BLaER1 (cell line): ENCODE measurements at regions not wholly inside any gene's neighbourhood (a gene's known extent, or its start where the extent isn't known, plus 50 kb on each side); places are given as distances from the start of the nearest gene placed in this dataset.

Experiments used
- H3K27ac ChIP-seq: shearing (Covaris generic); formaldehyde crosslinking; 2 replicates; pipeline ENCODE4 v1.8.1; 2022
- H3K27me3 ChIP-seq: shearing (Covaris generic); formaldehyde crosslinking; 2 replicates; pipeline ENCODE4 v1.8.1; 2022
- H3K36me3 ChIP-seq: shearing (Covaris generic); formaldehyde crosslinking; 2 replicates; pipeline ENCODE4 v1.8.1; 2022
- H3K4me1 ChIP-seq: shearing (Covaris generic); formaldehyde crosslinking; 2 replicates; pipeline ENCODE4 v1.8.1; 2022
- H3K4me2 ChIP-seq: shearing (Covaris generic); formaldehyde crosslinking; 2 replicates; pipeline ENCODE4 v1.8.1; 2022
- H3K4me3 ChIP-seq: shearing (Covaris generic); formaldehyde crosslinking; 2 replicates; pipeline ENCODE4 v1.8.1; 2022
- H3K9ac ChIP-seq: shearing (Covaris generic); formaldehyde crosslinking; 2 replicates; pipeline ENCODE4 v1.8.1; 2022
- H3K9me3 ChIP-seq: shearing (Covaris generic); formaldehyde crosslinking; 2 replicates; pipeline ENCODE4 v1.8.1; 2022
- H4K20me1 ChIP-seq: shearing (Covaris generic); formaldehyde crosslinking; 2 replicates; pipeline ENCODE4 v1.8.1; 2022
- Cebpa-rat ChIP-seq: shearing (Covaris generic); IDR thresholded peaks from 2 replicates; pipeline ENCODE4 v1.8.1; 2022

GRCh38 chr13:44092078-44092970 lies 212.6 kb downstream of the LACC1 start:
- H3K4me2 ChIP-seq: no peak overlapping the region
- no peak overlapping the region for H3K4me3 ChIP-seq
- H3K9me3 ChIP-seq: peaks cover 8% of the 10 kb centered on the region; the same call in 1 of the 2 replicates
- H4K20me1 ChIP-seq: no peaks in the 10 kb centered on the region
- no peak overlapping the region for H3K9ac ChIP-seq
- H3K36me3 ChIP-seq: no peaks in the 10 kb centered on the region
- 0 out of 2 replicates have a peak, but pooled peaks cover 8% of the 10 kb centered on the region for H3K4me1 ChIP-seq
- no peak overlapping the region for H3K27ac ChIP-seq
- no peak for TF ChIP-seq Cebpa-rat
- no peaks in the 10 kb centered on the region for H3K27me3 ChIP-seq

DNA sequence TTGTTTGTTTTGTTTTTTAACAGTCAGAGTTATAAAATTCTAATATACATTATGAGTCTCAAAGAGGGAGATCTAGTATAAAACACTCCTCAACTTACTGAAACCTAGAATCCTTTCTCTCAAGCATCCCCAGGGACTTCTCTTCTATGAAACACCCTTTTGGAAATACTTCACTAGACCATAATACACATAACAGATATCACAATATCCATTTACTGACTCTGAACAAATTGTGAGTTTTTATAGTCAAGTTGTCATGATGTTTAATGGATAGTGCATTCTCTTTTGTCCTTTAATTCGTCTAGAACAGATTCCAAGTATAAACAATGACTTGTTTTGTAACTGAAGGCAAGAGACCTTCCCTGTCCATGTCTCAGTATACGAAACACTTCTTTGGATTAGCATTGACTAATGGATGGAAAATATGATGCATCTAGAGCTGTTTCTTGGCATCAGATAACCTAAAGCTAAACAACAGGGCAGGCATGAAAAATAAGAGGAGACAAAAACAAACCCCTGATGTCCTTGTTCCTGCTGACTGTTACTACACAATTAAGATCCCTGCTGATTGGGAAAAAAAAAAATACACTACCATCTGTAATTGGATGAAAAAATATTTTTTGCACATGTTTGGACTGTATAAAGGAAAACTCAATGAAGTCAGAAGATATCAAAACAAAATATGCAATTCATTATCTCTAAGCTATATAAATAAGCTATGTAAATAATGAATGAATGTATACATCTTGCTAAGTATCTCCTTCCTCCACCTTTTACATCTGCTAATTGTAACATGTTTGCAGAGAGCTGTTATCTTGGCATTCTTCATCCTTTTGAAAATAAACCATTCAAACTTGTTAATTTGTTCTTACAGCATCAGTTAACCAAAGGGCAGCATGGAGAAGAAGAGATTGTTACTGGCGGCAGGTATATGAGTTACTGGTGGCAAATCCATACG lies 214.2 kb downstream of the LACC1 start:
- no peak for TF ChIP-seq Cebpa-rat
- no peaks in the 10 kb centered on the region for H4K20me1 ChIP-seq
- H3K4me1 ChIP-seq: 0 out of 2 replicates have a peak, but pooled peaks cover 7% of the 10 kb centered on the region
- no peak overlapping the region for H3K4me2 ChIP-seq
- H3K27ac ChIP-seq: no peak overlapping the region
- H3K27me3 ChIP-seq: no peaks in the 10 kb centered on the region
- H3K9ac ChIP-seq: no peak overlapping the region
- H3K36me3 ChIP-seq: no peaks in the 10 kb centered on the region
- H3K4me3 ChIP-seq: no peak overlapping the region
- H3K9me3 ChIP-seq: peaks cover 8% of the 10 kb centered on the region; the same call in 1 of the 2 replicates

DNA sequence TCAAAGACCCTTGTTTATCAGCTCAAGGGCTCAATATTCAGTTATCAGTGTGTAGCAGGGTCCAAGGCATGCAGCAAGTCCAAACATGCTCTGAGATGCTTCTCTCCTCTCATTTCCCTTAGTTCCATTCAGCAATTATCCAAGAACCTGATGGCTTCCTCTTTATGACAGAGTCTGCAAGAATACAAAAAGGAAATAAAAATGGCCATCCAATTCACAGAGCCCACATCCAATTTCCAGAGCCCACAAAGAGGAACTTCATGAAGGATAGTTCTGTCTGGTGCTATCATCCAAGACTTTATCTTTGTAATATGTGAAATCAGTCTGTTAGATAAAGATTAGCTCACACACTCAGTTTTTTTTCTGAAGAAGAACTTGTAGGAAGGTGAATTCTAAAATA lies 217.2 kb downstream of the LACC1 start:
- Histone ChIP-seq H3K4me3 (no peak overlapping the region), H3K9ac (no peak overlapping the region), H3K9me3 (no peaks in the 10 kb centered on the region), H3K27ac (no peak overlapping the region), H3K4me2 (no peak overlapping the region), H3K27me3 (no peaks in the 10 kb centered on the region), H3K4me1 (no peaks in the 10 kb centered on the region), H3K36me3 (no peaks in the 10 kb centered on the region), H4K20me1 (no peaks in the 10 kb centered on the region)
- TF ChIP-seq Cebpa-rat: no peak

DNA sequence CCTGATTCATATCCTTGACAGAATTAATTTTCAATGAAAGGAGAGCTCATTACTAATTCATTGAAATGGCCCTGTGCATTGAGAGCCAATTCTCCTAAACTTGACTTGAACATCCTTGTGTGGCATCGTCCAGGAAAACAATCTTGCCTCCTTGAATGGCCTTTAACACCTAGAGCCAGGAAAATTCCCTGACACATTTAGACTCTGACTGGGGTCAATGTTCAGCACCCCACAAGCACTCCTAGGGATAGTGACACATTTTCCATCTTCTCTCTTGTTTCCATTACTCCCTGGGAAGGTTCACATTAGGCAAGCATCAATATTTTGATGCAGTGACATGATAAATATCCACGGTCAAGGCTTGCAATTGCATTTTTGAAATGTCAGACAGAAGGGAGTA lies 218.9 kb downstream of the LACC1 start:
- Histone ChIP-seq H3K27ac (no peak overlapping the region), H3K9me3 (no peaks in the 10 kb centered on the region), H3K36me3 (no peaks in the 10 kb centered on the region), H3K27me3 (no peaks in the 10 kb centered on the region), H3K4me1 (no peaks in the 10 kb centered on the region), H4K20me1 (no peaks in the 10 kb centered on the region), H3K4me3 (no peak overlapping the region), H3K4me2 (no peak overlapping the region), H3K9ac (no peak overlapping the region)
- no peak for TF ChIP-seq Cebpa-rat

DNA sequence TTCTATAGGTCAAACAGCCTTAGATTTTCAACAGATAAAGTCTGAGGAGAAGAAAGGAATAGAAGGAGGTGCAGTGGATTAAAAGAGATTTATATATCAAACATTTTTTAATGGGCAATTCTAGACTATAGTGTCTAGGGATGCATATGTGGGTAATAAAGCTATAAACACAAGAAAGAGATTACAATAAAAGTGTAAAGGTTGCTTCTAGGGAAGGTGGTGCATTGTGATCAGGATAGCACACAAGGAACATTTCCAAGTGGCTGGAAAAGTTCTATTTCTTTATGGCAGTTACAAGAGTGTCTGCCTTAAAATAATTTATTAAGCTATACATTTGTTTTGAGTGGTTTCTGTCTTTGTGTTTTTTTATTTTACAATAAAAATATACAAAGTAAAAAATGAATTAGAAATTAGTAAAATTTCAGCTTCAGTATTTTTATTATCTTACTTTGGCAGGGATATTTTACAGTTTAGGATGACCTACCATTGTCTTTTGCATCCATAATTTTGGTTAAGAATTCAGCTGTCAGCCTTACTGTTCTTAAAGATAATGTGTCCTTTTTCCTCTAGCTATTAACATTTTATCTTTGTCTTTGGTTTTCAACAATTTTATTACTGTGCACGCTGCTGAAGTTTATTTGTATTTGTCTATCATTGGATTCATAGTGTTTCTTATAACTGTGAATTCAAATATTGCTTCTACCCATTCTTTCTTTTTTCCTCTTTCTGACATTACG lies 221.8 kb downstream of the LACC1 start:
- H3K27me3 ChIP-seq: no peaks in the 10 kb centered on the region
- no peak overlapping the region for H3K27ac ChIP-seq
- H3K4me1 ChIP-seq: no peaks in the 10 kb centered on the region
- no peaks in the 10 kb centered on the region for H4K20me1 ChIP-seq
- H3K9me3 ChIP-seq: no peaks in the 10 kb centered on the region
- H3K4me2 ChIP-seq: no peak overlapping the region
- no peak overlapping the region for H3K4me3 ChIP-seq
- no peaks in the 10 kb centered on the region for H3K36me3 ChIP-seq
- no peak overlapping the region for H3K9ac ChIP-seq
- TF ChIP-seq Cebpa-rat: no peak

GRCh38 chr13:44103429-44104196 lies 223.9 kb downstream of the LACC1 start:
- Histone ChIP-seq H3K4me2 (no peak overlapping the region), H4K20me1 (no peaks in the 10 kb centered on the region), H3K4me3 (no peak overlapping the region), H3K27me3 (no peaks in the 10 kb centered on the region), H3K4me1 (no peaks in the 10 kb centered on the region), H3K9me3 (no peaks in the 10 kb centered on the region), H3K27ac (no peak overlapping the region), H3K9ac (no peak overlapping the region), H3K36me3 (no peaks in the 10 kb centered on the region)
- TF ChIP-seq Cebpa-rat: no peak

DNA sequence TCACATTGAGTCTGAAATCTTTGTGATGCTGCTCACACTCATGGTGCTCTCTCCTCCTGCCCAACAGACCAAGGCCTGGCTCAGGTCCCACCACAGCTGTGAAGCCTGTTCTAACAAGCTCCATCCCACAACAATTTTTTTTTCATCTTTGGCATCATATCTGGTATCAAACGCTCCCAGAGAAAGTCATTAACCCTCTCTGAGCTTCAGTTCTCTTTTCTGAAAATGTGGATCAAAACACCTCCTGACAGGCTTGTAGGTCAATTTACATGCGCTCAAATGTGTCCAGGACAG lies 224.4 kb downstream of the LACC1 start:
- no peak overlapping the region for H3K4me2 ChIP-seq
- no peaks in the 10 kb centered on the region for H3K9me3 ChIP-seq
- no peak overlapping the region for H3K27ac ChIP-seq
- no peaks in the 10 kb centered on the region for H3K4me1 ChIP-seq
- H3K36me3 ChIP-seq: no peaks in the 10 kb centered on the region
- H3K4me3 ChIP-seq: no peak overlapping the region
- H3K27me3 ChIP-seq: no peaks in the 10 kb centered on the region
- H3K9ac ChIP-seq: no peak overlapping the region
- TF ChIP-seq Cebpa-rat: no peak
- no peaks in the 10 kb centered on the region for H4K20me1 ChIP-seq

DNA sequence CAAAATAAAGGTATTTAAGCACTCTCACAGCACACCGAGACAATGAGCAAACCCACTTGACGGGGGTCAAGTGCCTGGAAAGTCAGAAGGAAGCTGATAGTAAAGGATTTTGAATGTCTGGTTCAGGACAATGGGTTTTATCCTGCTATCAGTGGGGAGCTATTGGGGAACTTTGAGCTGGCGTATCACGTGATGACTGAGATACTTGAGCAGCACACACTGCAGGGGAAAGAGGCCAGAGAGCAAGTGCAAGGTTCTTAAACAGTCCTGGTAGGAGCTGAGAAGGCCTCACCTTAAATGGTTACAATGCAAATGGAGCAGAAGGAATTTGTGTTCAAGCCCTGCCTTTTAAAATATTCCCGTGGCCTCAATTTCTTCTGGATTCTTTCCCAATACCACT lies 225.3 kb downstream of the LACC1 start:
- H3K27me3 ChIP-seq: no peaks in the 10 kb centered on the region
- no peaks in the 10 kb centered on the region for H3K9me3 ChIP-seq
- no peak overlapping the region for H3K4me3 ChIP-seq
- no peaks in the 10 kb centered on the region for H3K36me3 ChIP-seq
- TF ChIP-seq Cebpa-rat: no peak
- H3K9ac ChIP-seq: no peak overlapping the region
- H4K20me1 ChIP-seq: no peaks in the 10 kb centered on the region
- H3K4me1 ChIP-seq: no peaks in the 10 kb centered on the region
- no peak overlapping the region for H3K4me2 ChIP-seq
- no peak overlapping the region for H3K27ac ChIP-seq
